ENCODE measurements at regions not wholly inside any gene's neighbourhood (a gene's known extent, or its start where the extent isn't known, plus 50 kb on each side); places are given as distances from the start of the nearest gene placed in this dataset.

GRCh38 chr13:72293206-72293605 lies 426.2 kb upstream of the DACH1 start:
- DNase-seq = no peak
- no peak for TF ChIP-seq CTCF (IDR thresholded peaks at IDR 0.05)
- Histone ChIP-seq H3K4me3 (replicated peaks in 1 of 3; ENCODE audit: low read depth in 2 of 3, low read length in 3 of 3) (no peak overlapping the region), H3K4me2 (replicated peaks; ENCODE audit: extremely low read depth, low read length, poor library complexity, severe bottlenecking) (no peak overlapping the region), H3K79me2 (ENCODE audit: insufficient read depth, low read length) (no peaks in the 10 kb centered on the region), H3K9me3 (replicated peaks in 1 of 2; ENCODE audit: control insufficient read depth in 1 of 2, insufficient read depth in 1 of 2, low read length in 2 of 2) (peaks cover 0 to 3% of the 10 kb centered on the region in 2 donors), H3K4me1 (ENCODE audit: control insufficient read depth in 1 of 2, insufficient read depth in 2 of 2, low read length in 2 of 2) (no peaks in the 10 kb centered on the region), H3K9ac (ENCODE audit: insufficient read depth, low read length, poor library complexity, severe bottlenecking) (no peak overlapping the region), H3K27ac (ENCODE audit: low read depth in 1 of 2, low read length in 2 of 2) (no peak overlapping the region), H2AFZ (ENCODE audit: insufficient read depth, low read depth, low read length, poor library complexity, severe bottlenecking) (no peak overlapping the region), H4K20me1 (ENCODE audit: insufficient read depth, low read length) (no peaks in the 10 kb centered on the region), H3K27me3 (ENCODE audit: control insufficient read depth in 2 of 2, insufficient read depth in 2 of 2, low read length in 2 of 2) (no peaks in the 10 kb centered on the region), H3K36me3 (replicated peaks in 1 of 2; ENCODE audit: control insufficient read depth in 1 of 2, insufficient read depth in 2 of 2, low read length in 2 of 2) (no peaks in the 10 kb centered on the region)
- no peak overlapping the region for H3K4me3 Mint-ChIP-seq
- H3K9me3 Mint-ChIP-seq = peaks cover 1 to 10% (median 3%) of the 10 kb centered on the region in 7 donors
- no peaks in the 10 kb centered on the region for H3K4me1 Mint-ChIP-seq
- H3K36me3 Mint-ChIP-seq = no peaks in the 10 kb centered on the region
- H3K27ac Mint-ChIP-seq = no peak overlapping the region
- intact Hi-C loops (cut with micrococcal nuclease) = no loop called here
- WGBS (ENCODE audit: insufficient coverage) = no CpG with 5 or more reads among the region's 1 CpG
- no peaks in the 10 kb centered on the region for H3K27me3 Mint-ChIP-seq (ENCODE audit: low read depth in 3 of 3)

GRCh38 chr13:72290962-72291681 lies 424.1 kb upstream of the DACH1 start:
- no peak overlapping the region for H2AFZ ChIP-seq (ENCODE audit: insufficient read depth, low read depth, low read length, poor library complexity, severe bottlenecking)
- no peak overlapping the region for H3K9ac ChIP-seq (ENCODE audit: insufficient read depth, low read length, poor library complexity, severe bottlenecking)
- H3K79me2 ChIP-seq (ENCODE audit: insufficient read depth, low read length) = no peaks in the 10 kb centered on the region
- H3K9me3 Mint-ChIP-seq = peaks cover 1 to 10% (median 3%) of the 10 kb centered on the region in 7 donors
- no peak overlapping the region for H3K4me3 ChIP-seq (replicated peaks in 1 of 3; ENCODE audit: low read depth in 2 of 3, low read length in 3 of 3)
- H3K36me3 Mint-ChIP-seq = no peaks in the 10 kb centered on the region
- H3K36me3 ChIP-seq (replicated peaks in 1 of 2; ENCODE audit: control insufficient read depth in 1 of 2, insufficient read depth in 2 of 2, low read length in 2 of 2) = no peaks in the 10 kb centered on the region
- H4K20me1 ChIP-seq (ENCODE audit: insufficient read depth, low read length) = no peaks in the 10 kb centered on the region
- no peak overlapping the region for H3K4me2 ChIP-seq (replicated peaks; ENCODE audit: extremely low read depth, low read length, poor library complexity, severe bottlenecking)
- peaks cover 0 to 3% of the 10 kb centered on the region in 2 donors for H3K9me3 ChIP-seq (replicated peaks in 1 of 2; ENCODE audit: control insufficient read depth in 1 of 2, insufficient read depth in 1 of 2, low read length in 2 of 2)
- no peaks in the 10 kb centered on the region for H3K4me1 Mint-ChIP-seq
- no peaks in the 10 kb centered on the region for H3K4me1 ChIP-seq (ENCODE audit: control insufficient read depth in 1 of 2, insufficient read depth in 2 of 2, low read length in 2 of 2)
- no peak for DNase-seq
- intact Hi-C loops (cut with micrococcal nuclease) = no loop called here
- no peak overlapping the region for H3K4me3 Mint-ChIP-seq
- no peak overlapping the region for H3K27ac Mint-ChIP-seq
- H3K27ac ChIP-seq (ENCODE audit: low read depth in 1 of 2, low read length in 2 of 2) = no peak overlapping the region
- H3K27me3 ChIP-seq (ENCODE audit: control insufficient read depth in 2 of 2, insufficient read depth in 2 of 2, low read length in 2 of 2) = no peaks in the 10 kb centered on the region
- H3K27me3 Mint-ChIP-seq (ENCODE audit: low read depth in 3 of 3) = no peaks in the 10 kb centered on the region
- no peak for TF ChIP-seq CTCF (IDR thresholded peaks at IDR 0.05)

All from CD14-positive monocyte (primary cell).